ENCODE measurements at regions not wholly inside any gene's neighbourhood (a gene's known extent, or its start where the extent isn't known, plus 50 kb on each side); places are given as distances from the start of the nearest gene placed in this dataset.

GRCh38 chr9:82581935-82582334, 481.0 kb downstream of the RASEF start:
- Mint-ChIP-seq H3K36me3 (ENCODE audit: low read depth) (no peaks in the 10 kb centered on the region), H3K27ac (no peak overlapping the region), H3K9me3 (peaks cover 13% of the 10 kb centered on the region), H3K4me1 (ENCODE audit: low read depth) (no peaks in the 10 kb centered on the region), H3K4me3 (no peak overlapping the region), H3K27me3 (ENCODE audit: insufficient read depth) (peaks cover 1% of the 10 kb centered on the region; the same call in 1 of the 2 replicates)
- TF ChIP-seq CTCF (IDR thresholded peaks at IDR 0.05): no peak
- no peak for DNase-seq

- H3K4me1 Mint-ChIP-seq (ENCODE audit: low read depth): no peaks in the 10 kb centered on the region
- DNase-seq: no peak
- no peak for TF ChIP-seq CTCF (IDR thresholded peaks at IDR 0.05)
- peaks cover 12% of the 10 kb centered on the region for H3K9me3 Mint-ChIP-seq
- no peaks in the 10 kb centered on the region for H3K36me3 Mint-ChIP-seq (ENCODE audit: low read depth)
- no peak overlapping the region for H3K27ac Mint-ChIP-seq
- peaks cover 4% of the 10 kb centered on the region; the same call in 1 of the 2 replicates for H3K27me3 Mint-ChIP-seq (ENCODE audit: insufficient read depth)
- no peak overlapping the region for H3K4me3 Mint-ChIP-seq
Measured at GRCh38 chr9:82582693-82583092, 480.2 kb downstream of the RASEF start.

- no peak for TF ChIP-seq CTCF (IDR thresholded peaks at IDR 0.05)
- H3K27ac Mint-ChIP-seq: no peak overlapping the region
- DNase-seq: no peak
- no peaks in the 10 kb centered on the region for H3K4me1 Mint-ChIP-seq (ENCODE audit: low read depth)
- no peak overlapping the region for H3K4me3 Mint-ChIP-seq
- no peaks in the 10 kb centered on the region for H3K36me3 Mint-ChIP-seq (ENCODE audit: low read depth)
- H3K9me3 Mint-ChIP-seq: peaks cover 5% of the 10 kb centered on the region; the same call in 1 of the 2 replicates
- peaks cover 4% of the 10 kb centered on the region; the same call in 1 of the 2 replicates for H3K27me3 Mint-ChIP-seq (ENCODE audit: insufficient read depth)
Measured at GRCh38 chr9:82583524-82583923, 479.4 kb downstream of the RASEF start.

GRCh38 chr9:82584349-82584863, 478.5 kb downstream of the RASEF start:
- peaks cover 1% of the 10 kb centered on the region; the same call in 1 of the 2 replicates for H3K9me3 Mint-ChIP-seq
- no peak overlapping the region for H3K4me3 Mint-ChIP-seq
- H3K4me1 Mint-ChIP-seq (ENCODE audit: low read depth): no peaks in the 10 kb centered on the region
- no peak for TF ChIP-seq CTCF (IDR thresholded peaks at IDR 0.05)
- no peak for DNase-seq
- H3K36me3 Mint-ChIP-seq (ENCODE audit: low read depth): no peaks in the 10 kb centered on the region
- peaks cover 4% of the 10 kb centered on the region; the same call in 1 of the 2 replicates for H3K27me3 Mint-ChIP-seq (ENCODE audit: insufficient read depth)
- no peak overlapping the region for H3K27ac Mint-ChIP-seq

- Mint-ChIP-seq H3K36me3 (ENCODE audit: low read depth) (no peaks in the 10 kb centered on the region), H3K27me3 (ENCODE audit: insufficient read depth) (peaks cover 4% of the 10 kb centered on the region; the same call in 1 of the 2 replicates), H3K9me3 (no peaks in the 10 kb centered on the region), H3K4me3 (no peak overlapping the region), H3K4me1 (ENCODE audit: low read depth) (no peaks in the 10 kb centered on the region), H3K27ac (no peak overlapping the region)
- no peak for DNase-seq
- TF ChIP-seq CTCF (IDR thresholded peaks at IDR 0.05): no peak
Measured at GRCh38 chr9:82586918-82587356, 476.0 kb downstream of the RASEF start.
